WTC11 (cell line): ENCODE measurements at regions not wholly inside any gene's neighbourhood (a gene's known extent, or its start where the extent isn't known, plus 50 kb on each side); places are given as distances from the start of the nearest gene placed in this dataset.

Experiments
- ATAC-seq: fragments of 200-7000 bp; cut with Tn5 transposase; 2 replicates; pipeline ENCODE4 v1.10.0; 2021; ENCODE audit warnings: mild to moderate bottlenecking, moderate library complexity
- CTCF ChIA-PET: fragments of 300-600 bp; sonication (Branson Sonifier 250); formaldehyde crosslinking; loops from one replicate; lab custom pipeline; 2021; ENCODE audit warnings: antibody characterized with exemption; lab: Charles Lee
- POLR2A ChIA-PET: fragments of 350-600 bp; sonication (Branson Sonifier 250); formaldehyde crosslinking; loops from one replicate; lab custom pipeline; 2021; ENCODE audit warnings: antibody characterized with exemption; lab: Charles Lee
- DNase-seq: peaks from one replicate; pipeline ENCODE4 v3.0.0; 2021; ENCODE audit warnings: low spot score
- H3K27ac Mint-ChIP-seq: 2 replicates; pipeline ENCODE4 v1.8.0; 2021; ENCODE audit warnings: mixed read lengths
- H3K27me3 Mint-ChIP-seq: 2 replicates; pipeline ENCODE4 v1.8.0; 2021; ENCODE audit warnings: low read depth, mild to moderate bottlenecking, moderate library complexity, mixed read lengths
- H3K36me3 Mint-ChIP-seq: 2 replicates; pipeline ENCODE4 v1.8.0; 2021; ENCODE audit warnings: mixed read lengths
- H3K4me1 Mint-ChIP-seq: 2 replicates; pipeline ENCODE4 v1.8.0; 2022; ENCODE audit warnings: mixed read lengths
- H3K4me3 Mint-ChIP-seq: 2 replicates; pipeline ENCODE4 v1.8.0; 2021; ENCODE audit warnings: mild to moderate bottlenecking, moderate library complexity, mixed read lengths
- H3K9me3 Mint-ChIP-seq: 2 replicates; pipeline ENCODE4 v1.8.0; 2021; ENCODE audit warnings: mixed read lengths
- ARID4B ChIP-seq: sonication (generic); formaldehyde crosslinking; IDR thresholded peaks from 2 replicates; pipeline ENCODE4 v1.8.0; 2023; ENCODE audit warnings: missing genetic modification reagents, mild to moderate bottlenecking, borderline replicate concordance
- CREB1 ChIP-seq: sonication (generic); formaldehyde crosslinking; IDR thresholded peaks from 2 replicates; pipeline ENCODE4 v1.8.0; 2023; ENCODE audit warnings: mild to moderate bottlenecking, missing genetic modification reagents
- CREM ChIP-seq: sonication (generic); formaldehyde crosslinking; IDR thresholded peaks from 2 replicates; pipeline ENCODE4 v1.8.1; 2022; ENCODE audit warnings: mild to moderate bottlenecking, missing genetic modification reagents, moderate library complexity
- E2F1 ChIP-seq: sonication (generic); formaldehyde crosslinking; IDR thresholded peaks from 2 replicates; pipeline ENCODE4 v1.8.0; 2022; ENCODE audit warnings: mild to moderate bottlenecking, missing genetic modification reagents
- FOXJ3 ChIP-seq: sonication (generic); formaldehyde crosslinking; IDR thresholded peaks from 2 replicates; pipeline ENCODE4 v1.9.0; 2021; ENCODE audit warnings: missing genetic modification reagents, mild to moderate bottlenecking, borderline replicate concordance
- MLX ChIP-seq: sonication (generic); formaldehyde crosslinking; IDR thresholded peaks from 2 replicates; pipeline ENCODE4 v1.8.1; 2023; ENCODE audit warnings: mild to moderate bottlenecking, missing genetic modification reagents, moderate library complexity
- NR1H2 ChIP-seq: sonication (generic); formaldehyde crosslinking; IDR thresholded peaks from 2 replicates; pipeline ENCODE4 v1.9.0; 2021; ENCODE audit warnings: mild to moderate bottlenecking, moderate library complexity, missing genetic modification reagents
- OVOL2 ChIP-seq: fragments of 250-450 bp; sonication (Bioruptor Pico); IDR thresholded peaks from 2 replicates; pipeline ENCODE4 v1.9.0; 2021; ENCODE audit warnings: mild to moderate bottlenecking, borderline replicate concordance
- SOX15 ChIP-seq: fragments of 250-450 bp; sonication (Bioruptor Pico); IDR thresholded peaks from 2 replicates; pipeline ENCODE4 v1.9.0; 2021; ENCODE audit warnings: mild to moderate bottlenecking
- TP53 ChIP-seq: sonication (generic); formaldehyde crosslinking; IDR thresholded peaks from 2 replicates; pipeline ENCODE4 v1.8.1; 2023; ENCODE audit warnings: mild to moderate bottlenecking, missing genetic modification reagents
- ZNF138 ChIP-seq: sonication (generic); formaldehyde crosslinking; conservative IDR thresholded peaks from 2 replicates; pipeline ENCODE4 v1.8.1; 2022; ENCODE audit warnings: mild to moderate bottlenecking, moderate library complexity, missing genetic modification reagents
- ZNF396 ChIP-seq: fragments of 250-450 bp; sonication (Bioruptor Pico); IDR thresholded peaks from 2 replicates; pipeline ENCODE4 v1.8.0; 2021; ENCODE audit warnings: mild to moderate bottlenecking, moderate library complexity, borderline replicate concordance
- ZNF671 ChIP-seq: fragments of 250-450 bp; sonication (Bioruptor Pico); IDR thresholded peaks from 2 replicates; pipeline ENCODE4 v1.8.0; 2021; ENCODE audit warnings: mild to moderate bottlenecking
- TF ChIP-seq, protein P1 (sequence below): sonication (generic); formaldehyde crosslinking; IDR thresholded peaks from 2 replicates; pipeline ENCODE4 v1.8.1; 2022; ENCODE audit warnings: mild to moderate bottlenecking, moderate library complexity, missing genetic modification reagents
- TF ChIP-seq, protein P2 (sequence below): sonication (generic); formaldehyde crosslinking; IDR thresholded peaks from 2 replicates; pipeline ENCODE4 v1.8.1; 2023; ENCODE audit warnings: mild to moderate bottlenecking, moderate library complexity, missing genetic modification reagents
- TF ChIP-seq, protein P3 (sequence below): sonication (generic); formaldehyde crosslinking; conservative IDR thresholded peaks from 2 replicates; pipeline ENCODE4 v1.8.1; 2023; ENCODE audit warnings: mild to moderate bottlenecking, low read depth, missing genetic modification reagents, moderate library complexity

- H3K27ac Mint-ChIP-seq: no peak overlapping the region
- TF ChIP-seq FOXJ3 (CRISPR knock-in tag): no peak
- TF ChIP-seq MLX (CRISPR knock-in tag): no peak
- TF ChIP-seq, protein P1, sequence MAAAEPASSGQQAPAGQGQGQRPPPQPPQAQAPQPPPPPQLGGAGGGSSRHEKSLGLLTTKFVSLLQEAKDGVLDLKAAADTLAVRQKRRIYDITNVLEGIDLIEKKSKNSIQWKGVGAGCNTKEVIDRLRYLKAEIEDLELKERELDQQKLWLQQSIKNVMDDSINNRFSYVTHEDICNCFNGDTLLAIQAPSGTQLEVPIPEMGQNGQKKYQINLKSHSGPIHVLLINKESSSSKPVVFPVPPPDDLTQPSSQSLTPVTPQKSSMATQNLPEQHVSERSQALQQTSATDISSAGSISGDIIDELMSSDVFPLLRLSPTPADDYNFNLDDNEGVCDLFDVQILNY (CRISPR knock-in tag): no peak
- TF ChIP-seq SOX15: no peak
- TF ChIP-seq CREB1: no peak
- TF ChIP-seq ARID4B (CRISPR knock-in tag): no peak
- TF ChIP-seq, protein P2, sequence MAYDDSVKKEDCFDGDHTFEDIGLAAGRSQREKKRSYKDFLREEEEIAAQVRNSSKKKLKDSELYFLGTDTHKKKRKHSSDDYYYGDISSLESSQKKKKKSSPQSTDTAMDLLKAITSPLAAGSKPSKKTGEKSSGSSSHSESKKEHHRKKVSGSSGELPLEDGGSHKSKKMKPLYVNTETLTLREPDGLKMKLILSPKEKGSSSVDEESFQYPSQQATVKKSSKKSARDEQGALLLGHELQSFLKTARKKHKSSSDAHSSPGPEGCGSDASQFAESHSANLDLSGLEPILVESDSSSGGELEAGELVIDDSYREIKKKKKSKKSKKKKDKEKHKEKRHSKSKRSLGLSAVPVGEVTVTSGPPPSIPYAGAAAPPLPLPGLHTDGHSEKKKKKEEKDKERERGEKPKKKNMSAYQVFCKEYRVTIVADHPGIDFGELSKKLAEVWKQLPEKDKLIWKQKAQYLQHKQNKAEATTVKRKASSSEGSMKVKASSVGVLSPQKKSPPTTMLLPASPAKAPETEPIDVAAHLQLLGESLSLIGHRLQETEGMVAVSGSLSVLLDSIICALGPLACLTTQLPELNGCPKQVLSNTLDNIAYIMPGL (CRISPR knock-in tag): no peak
- TF ChIP-seq CREM (CRISPR knock-in tag): no peak
- TF ChIP-seq, protein P3, sequence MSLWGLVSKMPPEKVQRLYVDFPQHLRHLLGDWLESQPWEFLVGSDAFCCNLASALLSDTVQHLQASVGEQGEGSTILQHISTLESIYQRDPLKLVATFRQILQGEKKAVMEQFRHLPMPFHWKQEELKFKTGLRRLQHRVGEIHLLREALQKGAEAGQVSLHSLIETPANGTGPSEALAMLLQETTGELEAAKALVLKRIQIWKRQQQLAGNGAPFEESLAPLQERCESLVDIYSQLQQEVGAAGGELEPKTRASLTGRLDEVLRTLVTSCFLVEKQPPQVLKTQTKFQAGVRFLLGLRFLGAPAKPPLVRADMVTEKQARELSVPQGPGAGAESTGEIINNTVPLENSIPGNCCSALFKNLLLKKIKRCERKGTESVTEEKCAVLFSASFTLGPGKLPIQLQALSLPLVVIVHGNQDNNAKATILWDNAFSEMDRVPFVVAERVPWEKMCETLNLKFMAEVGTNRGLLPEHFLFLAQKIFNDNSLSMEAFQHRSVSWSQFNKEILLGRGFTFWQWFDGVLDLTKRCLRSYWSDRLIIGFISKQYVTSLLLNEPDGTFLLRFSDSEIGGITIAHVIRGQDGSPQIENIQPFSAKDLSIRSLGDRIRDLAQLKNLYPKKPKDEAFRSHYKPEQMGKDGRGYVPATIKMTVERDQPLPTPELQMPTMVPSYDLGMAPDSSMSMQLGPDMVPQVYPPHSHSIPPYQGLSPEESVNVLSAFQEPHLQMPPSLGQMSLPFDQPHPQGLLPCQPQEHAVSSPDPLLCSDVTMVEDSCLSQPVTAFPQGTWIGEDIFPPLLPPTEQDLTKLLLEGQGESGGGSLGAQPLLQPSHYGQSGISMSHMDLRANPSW (CRISPR knock-in tag): no peak
- no peak for TF ChIP-seq ZNF138
- no peak for TF ChIP-seq ZNF671 (CRISPR knock-in tag)
- no peak for TF ChIP-seq E2F1 (CRISPR knock-in tag)
- no peak for TF ChIP-seq TP53 (CRISPR knock-in tag)
- TF ChIP-seq ZNF396 (CRISPR knock-in tag): no peak
- TF ChIP-seq NR1H2: no peak
- no peak for TF ChIP-seq OVOL2
- H3K36me3 Mint-ChIP-seq: peaks cover 4% of the 10 kb centered on the region
- no peaks in the 10 kb centered on the region; the same call in 1 of the 2 replicates for H3K27me3 Mint-ChIP-seq
- H3K4me1 Mint-ChIP-seq: peaks cover 4% of the 10 kb centered on the region; the same call in 1 of the 2 replicates
- POLR2A ChIA-PET: no interaction called here
- DNase-seq (no peak), ATAC-seq (no peak)
- H3K9me3 Mint-ChIP-seq: peaks cover 4% of the 10 kb centered on the region
- CTCF ChIA-PET: interaction anchor here (0.8 kb wide), 1 partner anchor 25 kb away, joined by 5 read pairs; no protein-coding TSS in a partner anchor
- H3K4me3 Mint-ChIP-seq: no peak overlapping the region
Measured at GRCh38 chr17:59496178-59496577, 69.2 kb upstream of the DHX40 start.
